Rectal smooth muscle tissue (tissue), 1 donor: ENCODE measurements at regions not wholly inside any gene's neighbourhood (a gene's known extent, or its start where the extent isn't known, plus 50 kb on each side); places are given as distances from the start of the nearest gene placed in this dataset.

ENCODE experiments used
- H3K27ac ChIP-seq: one replicate; pipeline ENCODE4 v1.7.0; 2013; ENCODE audit warnings: low read depth, low read length, inconsistent platforms
- H3K27me3 ChIP-seq: one replicate; pipeline ENCODE4 v1.7.0; 2013; ENCODE audit warnings: low read length; ENCODE audit not compliant: control insufficient read depth, insufficient read depth
- H3K36me3 ChIP-seq: one replicate; pipeline ENCODE4 v1.7.0; 2013; ENCODE audit warnings: low read length; ENCODE audit not compliant: control insufficient read depth, insufficient read depth
- H3K4me1 ChIP-seq: one replicate; pipeline ENCODE4 v1.7.0; 2013; ENCODE audit warnings: low read length; ENCODE audit not compliant: control insufficient read depth, insufficient read depth
- H3K4me3 ChIP-seq: one replicate; pipeline ENCODE4 v1.7.0; 2013; ENCODE audit warnings: low read length
- H3K9ac ChIP-seq: one replicate; pipeline ENCODE4 v1.7.0; 2013; ENCODE audit warnings: low read length

DNA sequence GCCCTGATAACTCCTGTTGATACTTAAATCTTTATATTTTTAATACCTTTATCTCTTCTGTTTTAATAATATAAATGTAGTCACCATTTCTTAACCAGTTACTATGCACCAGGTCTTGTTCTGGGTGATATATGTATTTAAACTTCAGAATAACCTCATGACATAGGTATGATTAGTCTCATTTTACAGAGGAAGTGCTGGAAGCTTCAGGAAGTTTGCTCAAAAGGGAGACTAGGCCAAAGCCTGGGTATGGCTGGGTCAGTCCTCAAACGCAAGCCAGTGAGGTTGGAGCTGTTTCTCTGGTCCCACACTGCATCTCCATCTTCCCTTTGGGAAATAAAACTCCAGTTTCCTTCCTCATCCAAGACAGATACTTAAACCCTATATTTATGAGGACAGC lies 204.7 kb upstream of the TANK start:
- H3K9ac ChIP-seq: no peak overlapping the region
- H3K4me3 ChIP-seq: no peak overlapping the region
- no peak overlapping the region for H3K27ac ChIP-seq
- H3K4me1 ChIP-seq: peaks cover 19% of the 10 kb centered on the region
- peaks cover 4% of the 10 kb centered on the region for H3K27me3 ChIP-seq
- H3K36me3 ChIP-seq: no peaks in the 10 kb centered on the region

- H3K4me1 ChIP-seq: peaks cover 19% of the 10 kb centered on the region
- H3K4me3 ChIP-seq: no peak overlapping the region
- peaks cover 4% of the 10 kb centered on the region for H3K27me3 ChIP-seq
- no peak overlapping the region for H3K27ac ChIP-seq
- no peak overlapping the region for H3K9ac ChIP-seq
- H3K36me3 ChIP-seq: no peaks in the 10 kb centered on the region
These were observed 203.9 kb upstream of the TANK start for GRCh38 chr2:160956243-160956802.

DNA sequence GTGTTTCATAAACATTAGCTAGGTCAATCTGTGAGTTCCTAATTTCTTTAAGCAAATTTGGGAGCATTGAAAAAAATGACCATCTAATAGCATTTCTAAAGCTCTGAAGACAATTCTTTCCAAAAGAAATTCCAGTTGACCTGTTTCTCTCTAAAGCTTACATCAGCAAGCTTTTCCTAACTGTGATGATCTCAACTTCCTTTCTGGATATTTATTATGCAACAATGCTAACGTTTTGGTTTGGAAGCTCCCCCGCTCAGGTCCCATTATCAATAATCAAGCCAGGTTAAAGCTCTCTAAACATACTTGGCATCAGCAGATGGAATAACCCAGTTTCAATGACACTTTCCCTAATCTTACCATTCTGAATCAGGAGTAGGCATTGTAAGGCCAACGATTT lies 196.3 kb upstream of the TANK start:
- no peaks in the 10 kb centered on the region for H3K4me1 ChIP-seq
- H3K4me3 ChIP-seq: no peak overlapping the region
- no peaks in the 10 kb centered on the region for H3K36me3 ChIP-seq
- H3K27me3 ChIP-seq: no peaks in the 10 kb centered on the region
- H3K9ac ChIP-seq: no peak overlapping the region
- no peak overlapping the region for H3K27ac ChIP-seq

GRCh38 chr2:160967523-160967922 lies 192.7 kb upstream of the TANK start:
- Histone ChIP-seq H3K27ac (no peak overlapping the region), H3K9ac (no peak overlapping the region), H3K4me1 (peaks cover 4% of the 10 kb centered on the region), H3K36me3 (no peaks in the 10 kb centered on the region), H3K4me3 (no peak overlapping the region), H3K27me3 (no peaks in the 10 kb centered on the region)

GRCh38 chr2:160968183-160968582 lies 192.0 kb upstream of the TANK start:
- Histone ChIP-seq H3K27me3 (no peaks in the 10 kb centered on the region), H3K4me3 (no peak overlapping the region), H3K4me1 (peaks cover 4% of the 10 kb centered on the region), H3K36me3 (no peaks in the 10 kb centered on the region), H3K27ac (no peak overlapping the region), H3K9ac (no peak overlapping the region)

- H3K36me3 ChIP-seq: no peaks in the 10 kb centered on the region
- H3K27ac ChIP-seq: peak overlapping the region; percentile 48
- H3K4me3 ChIP-seq: peak overlapping the region; percentile 19
- H3K4me1 ChIP-seq: peaks cover 4% of the 10 kb centered on the region
- no peak overlapping the region for H3K9ac ChIP-seq
- no peaks in the 10 kb centered on the region for H3K27me3 ChIP-seq
These were observed 189.9 kb upstream of the TANK start for GRCh38 chr2:160970052-160970965.

DNA sequence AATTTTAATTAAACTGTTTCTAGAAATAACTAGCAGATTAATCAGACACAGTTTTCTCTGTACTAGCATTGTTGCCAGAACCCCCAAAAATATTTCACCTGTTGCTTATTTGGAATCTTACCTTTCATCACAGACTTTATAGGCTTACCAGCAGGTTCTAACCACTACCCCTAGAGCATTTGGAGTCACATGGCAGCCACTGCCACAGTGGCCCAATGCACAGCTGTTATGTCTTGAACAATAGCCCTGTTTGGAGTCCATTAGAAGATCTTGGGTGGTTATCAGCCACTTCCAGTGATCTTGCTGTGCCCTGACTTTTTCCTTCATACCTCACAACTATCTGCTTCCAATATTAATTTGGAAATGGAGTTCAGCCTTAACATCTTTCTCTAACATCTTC lies 186.2 kb upstream of the TANK start:
- no peak overlapping the region for H3K27ac ChIP-seq
- H3K27me3 ChIP-seq: no peaks in the 10 kb centered on the region
- H3K4me3 ChIP-seq: no peak overlapping the region
- H3K9ac ChIP-seq: no peak overlapping the region
- peaks cover 4% of the 10 kb centered on the region for H3K4me1 ChIP-seq
- H3K36me3 ChIP-seq: no peaks in the 10 kb centered on the region

DNA sequence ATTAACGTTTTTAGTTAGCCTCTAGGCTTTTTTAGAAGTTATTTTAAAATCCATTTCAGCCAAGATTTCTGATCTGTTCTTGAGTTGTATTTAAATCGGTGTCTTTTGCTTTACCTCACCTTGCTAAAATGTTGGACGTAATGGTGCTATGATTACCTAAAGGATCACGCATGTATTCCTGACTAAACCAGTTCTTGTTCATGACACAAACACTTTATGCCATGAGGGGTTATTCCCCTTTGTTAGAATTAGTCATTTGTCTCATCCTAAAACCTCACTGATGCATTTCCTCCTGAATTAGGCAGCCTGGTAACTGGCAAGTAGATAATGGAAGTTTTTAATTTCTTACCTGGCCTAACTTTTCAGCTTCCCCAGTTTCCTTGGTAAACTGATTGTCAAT lies 185.4 kb upstream of the TANK start:
- peaks cover 4% of the 10 kb centered on the region for H3K4me1 ChIP-seq
- no peaks in the 10 kb centered on the region for H3K36me3 ChIP-seq
- no peak overlapping the region for H3K4me3 ChIP-seq
- no peaks in the 10 kb centered on the region for H3K27me3 ChIP-seq
- H3K9ac ChIP-seq: no peak overlapping the region
- no peak overlapping the region for H3K27ac ChIP-seq

GRCh38 chr2:160976797-160977196 lies 183.4 kb upstream of the TANK start:
- Histone ChIP-seq H3K9ac (no peak overlapping the region), H3K27ac (no peak overlapping the region), H3K36me3 (no peaks in the 10 kb centered on the region), H3K4me3 (no peak overlapping the region), H3K4me1 (no peaks in the 10 kb centered on the region), H3K27me3 (no peaks in the 10 kb centered on the region)

DNA sequence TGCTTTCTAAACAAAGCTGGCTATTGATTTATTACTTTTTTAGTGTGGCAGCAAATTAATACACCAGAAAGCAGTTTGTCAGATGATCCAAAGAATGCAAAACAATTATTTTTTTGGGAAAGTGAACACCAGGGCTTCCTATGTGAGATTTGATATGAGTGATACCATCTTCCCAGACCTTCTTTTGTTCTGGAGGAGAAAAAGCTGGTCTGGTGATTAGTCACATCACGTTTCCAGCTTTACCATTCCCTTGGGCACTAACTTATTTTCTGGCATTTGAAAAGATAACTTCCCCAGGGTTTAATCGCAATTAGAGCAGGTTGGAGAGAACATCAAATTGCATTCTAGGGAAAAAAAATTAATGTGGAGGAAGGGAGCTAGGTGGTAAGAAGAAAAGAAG lies 182.9 kb upstream of the TANK start:
- Histone ChIP-seq H3K27ac (no peak overlapping the region), H3K4me1 (no peaks in the 10 kb centered on the region), H3K27me3 (no peaks in the 10 kb centered on the region), H3K9ac (no peak overlapping the region), H3K36me3 (no peaks in the 10 kb centered on the region), H3K4me3 (no peak overlapping the region)

DNA sequence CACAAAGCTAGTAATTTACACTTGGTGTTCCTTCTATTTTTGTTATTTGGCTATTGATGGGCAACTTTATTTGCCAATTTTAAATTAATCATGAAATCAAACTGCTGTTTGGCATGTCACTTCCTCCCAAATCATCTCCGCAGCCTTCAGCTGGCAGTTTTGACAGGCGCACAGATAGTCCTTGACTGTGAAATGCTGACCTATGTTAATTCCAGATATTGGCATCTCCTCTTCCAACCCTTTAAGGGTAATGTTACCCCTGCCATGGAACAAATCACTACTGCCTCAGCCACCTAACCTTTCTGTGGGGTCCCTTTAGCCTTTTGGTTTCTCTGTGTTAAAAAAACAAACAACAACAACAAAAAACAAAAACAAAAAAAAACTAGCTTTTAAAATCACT lies 182.4 kb upstream of the TANK start:
- H3K4me1 ChIP-seq: no peaks in the 10 kb centered on the region
- no peak overlapping the region for H3K9ac ChIP-seq
- no peak overlapping the region for H3K4me3 ChIP-seq
- H3K27me3 ChIP-seq: no peaks in the 10 kb centered on the region
- no peaks in the 10 kb centered on the region for H3K36me3 ChIP-seq
- H3K27ac ChIP-seq: no peak overlapping the region

DNA sequence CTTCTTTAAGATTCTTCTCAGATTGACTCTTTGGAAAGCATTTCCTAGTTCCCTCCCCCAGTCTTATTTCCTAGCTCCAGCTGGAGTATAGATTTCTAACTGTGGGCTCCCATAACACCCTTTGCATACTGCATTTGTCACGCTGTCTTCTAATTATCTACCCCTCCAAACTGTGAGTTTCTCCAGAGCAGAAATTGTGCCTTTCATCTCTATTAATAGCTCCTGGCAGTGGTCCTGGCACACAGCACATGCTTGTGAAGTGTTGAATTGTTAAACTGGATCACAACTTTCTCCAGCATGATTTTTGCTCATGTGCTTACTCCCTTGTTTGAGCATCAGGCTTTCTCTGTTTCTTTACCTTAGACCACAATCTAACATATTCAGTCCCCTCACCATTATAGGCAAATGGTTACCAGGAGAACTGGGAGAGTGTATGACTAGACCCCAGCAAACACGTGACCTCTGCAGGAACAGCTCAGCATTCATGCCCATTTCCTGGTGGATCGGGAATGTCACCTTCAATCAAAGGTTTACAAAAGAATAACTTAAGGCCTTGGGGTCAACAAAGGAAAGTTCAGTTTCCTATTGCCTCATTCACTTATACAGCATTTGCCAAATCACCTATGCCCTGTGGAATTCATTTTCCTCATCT lies 175.7 kb upstream of the TANK start:
- H3K36me3 ChIP-seq: no peaks in the 10 kb centered on the region
- peak overlapping the region; percentile 16 for H3K27ac ChIP-seq
- H3K4me3 ChIP-seq: no peak overlapping the region
- H3K9ac ChIP-seq: no peak overlapping the region
- H3K27me3 ChIP-seq: no peaks in the 10 kb centered on the region
- H3K4me1 ChIP-seq: peaks cover 12% of the 10 kb centered on the region
